Trophoblast cell (in vitro differentiated cells and primary cell): ENCODE measurements at regions not wholly inside any gene's neighbourhood (a gene's known extent, or its start where the extent isn't known, plus 50 kb on each side); places are given as distances from the start of the nearest gene placed in this dataset.
"Not testable (repeated sequence)": the region's sequence is repeated elsewhere in the genome, so short reads cannot be mapped to it uniquely, and the experiment has no call there.

Experiments
- DNase-seq, 2 donors: peaks; one replicate each; pipeline ENCODE4 v3.0.0-alpha.2; 2016
- H2AFZ ChIP-seq: 2 replicates; pipeline ENCODE4 v1.6.1; 2013; ENCODE audit warnings: low read length, moderate library complexity, mild to moderate bottlenecking; ENCODE audit not compliant: insufficient read depth, poor library complexity
- H2AK5ac ChIP-seq: 2 replicates; pipeline ENCODE4 v1.6.1; 2013; ENCODE audit warnings: mild to moderate bottlenecking, low read length
- H2BK120ac ChIP-seq: 2 replicates; pipeline ENCODE4 v1.6.1; 2013; ENCODE audit warnings: low read length, mild to moderate bottlenecking, moderate library complexity; ENCODE audit not compliant: insufficient read depth, poor library complexity
- H2BK12ac ChIP-seq: 2 replicates; pipeline ENCODE4 v1.6.1; 2013; ENCODE audit warnings: mild to moderate bottlenecking, low read length, moderate library complexity
- H2BK5ac ChIP-seq: 2 replicates; pipeline ENCODE4 v1.6.1; 2013; ENCODE audit warnings: low read length, low read depth, moderate library complexity, mild to moderate bottlenecking; ENCODE audit not compliant: poor library complexity
- H3K14ac ChIP-seq: 2 replicates; pipeline ENCODE4 v1.6.1; 2013; ENCODE audit warnings: mild to moderate bottlenecking, low read length
- H3K18ac ChIP-seq: 2 replicates; pipeline ENCODE4 v1.6.1; 2013; ENCODE audit warnings: mild to moderate bottlenecking, low read length
- H3K23ac ChIP-seq: 2 replicates; pipeline ENCODE4 v1.6.1; 2013; ENCODE audit warnings: low read length
- H3K27ac ChIP-seq: 2 replicates; pipeline ENCODE4 v1.5.1; 2013; ENCODE audit warnings: low read depth, mild to moderate bottlenecking, inconsistent platforms, low read length, moderate library complexity
- H3K27me3 ChIP-seq: 2 replicates; pipeline ENCODE4 v1.6.1; 2013; ENCODE audit warnings: inconsistent platforms, mild to moderate bottlenecking, low read length, moderate library complexity; ENCODE audit not compliant: insufficient read depth
- H3K36me3 ChIP-seq, 2 experiments: 1 replicate in 1 of 2; 2 replicates in 1 of 2; pipeline ENCODE4 v1.6.1; 2013; ENCODE audit warnings: low read length in 2 of 2, mild to moderate bottlenecking in 2 of 2, moderate library complexity in 1 of 2; ENCODE audit not compliant: insufficient read depth in 2 of 2, control insufficient read depth in 1 of 2
- H3K4ac ChIP-seq: 2 replicates; pipeline ENCODE4 v1.6.1; 2013; ENCODE audit warnings: low read depth, mild to moderate bottlenecking, low read length, moderate library complexity
- H3K4me1 ChIP-seq, 2 experiments: 1 replicate in 1 of 2; 2 replicates in 1 of 2; pipeline ENCODE4 v1.6.1; 2013; ENCODE audit warnings: low read length in 2 of 2, mild to moderate bottlenecking in 2 of 2, moderate library complexity in 1 of 2; ENCODE audit not compliant: insufficient read depth in 2 of 2, control insufficient read depth in 1 of 2
- H3K4me2 ChIP-seq: 2 replicates; pipeline ENCODE4 v1.6.1; 2013; ENCODE audit warnings: inconsistent platforms, mild to moderate bottlenecking, low read length, moderate library complexity
- H3K4me3 ChIP-seq: 2 replicates; pipeline ENCODE4 v1.5.1; 2013; ENCODE audit warnings: mild to moderate bottlenecking, low read depth, low read length, inconsistent platforms
- H3K79me1 ChIP-seq: one replicate; pipeline ENCODE4 v1.6.1; 2013; ENCODE audit warnings: low read length
- H3K79me2 ChIP-seq: 2 replicates; pipeline ENCODE4 v1.6.1; 2013; ENCODE audit warnings: low read length, mild to moderate bottlenecking; ENCODE audit not compliant: control insufficient read depth, insufficient read depth, poor library complexity
- H3K9ac ChIP-seq: 2 replicates; pipeline ENCODE4 v1.6.1; 2013; ENCODE audit warnings: mild to moderate bottlenecking, low read length
- H3K9me3 ChIP-seq: 2 replicates; pipeline ENCODE4 v1.6.1; 2013; ENCODE audit warnings: low read depth, mild to moderate bottlenecking, control low read depth, inconsistent platforms, low read length; ENCODE audit not compliant: insufficient read depth
- H4K12ac ChIP-seq: 2 replicates; pipeline ENCODE4 v1.6.1; 2013; ENCODE audit warnings: low read depth, mild to moderate bottlenecking, low read length, moderate library complexity
- H4K8ac ChIP-seq: 2 replicates; pipeline ENCODE4 v1.6.1; 2013; ENCODE audit warnings: low read depth, mild to moderate bottlenecking, low read length, moderate library complexity
- H4K91ac ChIP-seq: one replicate; pipeline ENCODE4 v1.6.1; 2013; ENCODE audit warnings: low read depth, mild to moderate bottlenecking, low read length, moderate library complexity
- WGBS: extraction: QIAGEN DNeasy Blood & Tissue Kit; methylation state at CpG from one replicate; pipeline ENCODE4 v1.1.7; 2013; ENCODE audit warnings: missing lambda C conversion rate; ENCODE audit not compliant: insufficient read length, insufficient coverage; ENCODE audit errors: extremely low coverage; 5-methylcytosine and 5-hydroxymethylcytosine counted together

- H3K9ac ChIP-seq, H3K27me3 ChIP-seq, H3K36me3 ChIP-seq, H3K14ac ChIP-seq, H2AFZ ChIP-seq, H2BK120ac ChIP-seq, H3K79me1 ChIP-seq, DNase-seq, H3K23ac ChIP-seq, H2BK12ac ChIP-seq, H2BK5ac ChIP-seq, H3K18ac ChIP-seq, H3K9me3 ChIP-seq, H4K91ac ChIP-seq, H3K4me1 ChIP-seq, H2AK5ac ChIP-seq, H3K27ac ChIP-seq, H4K8ac ChIP-seq, H3K79me2 ChIP-seq, H4K12ac ChIP-seq, H3K4ac ChIP-seq, H3K4me2 ChIP-seq, H3K4me3 ChIP-seq: not testable (repeated sequence)
- no CpG with 5 or more reads among the region's 5 CpGs for WGBS
Measured at GRCh38 chrX:117392360-117392759, 724.2 kb downstream of the KLHL13 start.

GRCh38 chrX:117376460-117376859 is 740.1 kb downstream of the KLHL13 start:
- Histone ChIP-seq H2BK120ac (no peak overlapping the region), H3K79me2 (no peaks in the 10 kb centered on the region), H4K12ac (no peak overlapping the region), H3K36me3 (no peaks in the 10 kb centered on the region), H3K18ac (no peak overlapping the region), H3K9me3 (no peaks in the 10 kb centered on the region), H4K8ac (no peak overlapping the region), H2AK5ac (no peak overlapping the region), H3K27me3 (no peaks in the 10 kb centered on the region), H3K4me1 (no peaks in the 10 kb centered on the region), H2BK12ac (no peak overlapping the region), H3K4me2 (no peak overlapping the region), H3K14ac (no peak overlapping the region), H2AFZ (no peak overlapping the region), H3K4me3 (no peak overlapping the region), H3K27ac (no peak overlapping the region), H2BK5ac (no peak overlapping the region), H3K9ac (no peak overlapping the region), H3K4ac (no peak overlapping the region), H3K79me1 (no peaks in the 10 kb centered on the region), H4K91ac (no peak overlapping the region), H3K23ac (no peak overlapping the region)
- DNase-seq: peak; percentile 0 to 78

- Histone ChIP-seq H4K91ac (no peak overlapping the region), H3K79me1 (no peaks in the 10 kb centered on the region), H3K27ac (no peak overlapping the region), H3K4me3 (no peak overlapping the region), H3K9ac (no peak overlapping the region), H3K27me3 (no peaks in the 10 kb centered on the region), H3K18ac (no peak overlapping the region), H3K14ac (no peak overlapping the region), H3K36me3 (no peaks in the 10 kb centered on the region), H4K12ac (no peak overlapping the region), H4K8ac (no peak overlapping the region), H2BK12ac (no peak overlapping the region), H2BK120ac (no peak overlapping the region), H2BK5ac (no peak overlapping the region), H3K79me2 (no peaks in the 10 kb centered on the region), H2AK5ac (no peak overlapping the region), H3K9me3 (no peaks in the 10 kb centered on the region), H3K4ac (no peak overlapping the region), H3K4me1 (no peaks in the 10 kb centered on the region), H2AFZ (no peak overlapping the region), H3K4me2 (no peak overlapping the region), H3K23ac (no peak overlapping the region)
- WGBS: no CpG with 5 or more reads among the region's 1 CpG
- DNase-seq: peak in 1 of 2 donors; percentile 33
Measured at GRCh38 chrX:117335209-117335608, 781.4 kb downstream of the KLHL13 start.

GRCh38 chrX:117327373-117327772 is 789.2 kb downstream of the KLHL13 start:
- H3K4me3 ChIP-seq: no peak overlapping the region
- H4K8ac ChIP-seq: no peak overlapping the region
- no CpG with 5 or more reads among the region's 1 CpG for WGBS
- no peak for DNase-seq
- no peak overlapping the region for H3K9ac ChIP-seq
- no peaks in the 10 kb centered on the region for H3K79me2 ChIP-seq
- H3K79me1 ChIP-seq: no peaks in the 10 kb centered on the region
- H3K4me2 ChIP-seq: no peak overlapping the region
- H2BK5ac ChIP-seq: no peak overlapping the region
- no peak overlapping the region for H3K23ac ChIP-seq
- no peak overlapping the region for H2BK120ac ChIP-seq
- no peak overlapping the region for H4K12ac ChIP-seq
- H2BK12ac ChIP-seq: no peak overlapping the region
- no peak overlapping the region for H4K91ac ChIP-seq
- no peak overlapping the region for H2AK5ac ChIP-seq
- no peak overlapping the region for H3K14ac ChIP-seq
- no peaks in the 10 kb centered on the region for H3K4me1 ChIP-seq
- no peaks in the 10 kb centered on the region for H3K27me3 ChIP-seq
- no peaks in the 10 kb centered on the region for H3K9me3 ChIP-seq
- no peak overlapping the region for H3K18ac ChIP-seq
- H3K36me3 ChIP-seq: no peaks in the 10 kb centered on the region
- no peak overlapping the region for H3K27ac ChIP-seq
- no peak overlapping the region for H2AFZ ChIP-seq
- no peak overlapping the region for H3K4ac ChIP-seq
